ENCODE measurements at regions not wholly inside any gene's neighbourhood (a gene's known extent, or its start where the extent isn't known, plus 50 kb on each side); places are given as distances from the start of the nearest gene placed in this dataset.
A peak's percentile ranks its signal among the peaks of the same experiment; 100 is the strongest.

- no peak for DNase-seq
Observed at GRCh38 chr4:74615411-74615810, 170.5 kb downstream of the AREG start.

- no peak for DNase-seq
Observed at GRCh38 chr4:74618166-74618565, 173.2 kb downstream of the AREG start.

- DNase-seq: no peak
Observed at GRCh38 chr4:74618659-74619058, 173.7 kb downstream of the AREG start.

GRCh38 chr4:74619931-74620702 is 174.2 kb downstream of the BTC start:
- DNase-seq: no peak

GRCh38 chr4:74621616-74622015 is 172.7 kb downstream of the BTC start:
- no peak for DNase-seq

GRCh38 chr4:74623041-74623440 is 171.3 kb downstream of the BTC start:
- peak; percentile 7 for DNase-seq

- no peak for DNase-seq
Observed at GRCh38 chr4:74624351-74625151, 169.8 kb downstream of the BTC start.

GRCh38 chr4:74625981-74626380 is 168.3 kb downstream of the BTC start:
- DNase-seq: no peak

GRCh38 chr4:74627093-74627492 is 167.2 kb downstream of the BTC start:
- no peak for DNase-seq

- no peak for DNase-seq
Observed at GRCh38 chr4:74627504-74627903, 166.8 kb downstream of the BTC start.

GRCh38 chr4:74628852-74629620 is 165.3 kb downstream of the BTC start:
- no peak for DNase-seq

- DNase-seq: no peak
Observed at GRCh38 chr4:74630551-74630950, 163.8 kb downstream of the BTC start.

GRCh38 chr4:74631338-74631737 is 163.0 kb downstream of the BTC start:
- no peak for DNase-seq

GRCh38 chr4:74631988-74632387 is 162.3 kb downstream of the BTC start:
- no peak for DNase-seq

- peak; percentile 60 for DNase-seq
Observed at GRCh38 chr4:74632634-74633033, 161.7 kb downstream of the BTC start.

- DNase-seq: no peak
Observed at GRCh38 chr4:74635074-74635473, 159.2 kb downstream of the BTC start.

- DNase-seq: no peak
Observed at GRCh38 chr4:74635490-74636123, 158.7 kb downstream of the BTC start.

GRCh38 chr4:74638001-74638400 is 156.3 kb downstream of the BTC start:
- DNase-seq: no peak

GRCh38 chr4:74638689-74639088 is 155.6 kb downstream of the BTC start:
- no peak for DNase-seq

- no peak for DNase-seq
Observed at GRCh38 chr4:74640111-74640903, 154.0 kb downstream of the BTC start.

- DNase-seq: no peak
Observed at GRCh38 chr4:74642006-74642405, 152.3 kb downstream of the BTC start.

GRCh38 chr4:74649193-74649592 is 145.1 kb downstream of the BTC start:
- no peak for DNase-seq

Measured in CD4-positive, alpha-beta T cell treated with Interleukin-6 for 4 hours (primary cell).